ENCODE measurements at regions not wholly inside any gene's neighbourhood (a gene's known extent, or its start where the extent isn't known, plus 50 kb on each side); places are given as distances from the start of the nearest gene placed in this dataset.

DNA sequence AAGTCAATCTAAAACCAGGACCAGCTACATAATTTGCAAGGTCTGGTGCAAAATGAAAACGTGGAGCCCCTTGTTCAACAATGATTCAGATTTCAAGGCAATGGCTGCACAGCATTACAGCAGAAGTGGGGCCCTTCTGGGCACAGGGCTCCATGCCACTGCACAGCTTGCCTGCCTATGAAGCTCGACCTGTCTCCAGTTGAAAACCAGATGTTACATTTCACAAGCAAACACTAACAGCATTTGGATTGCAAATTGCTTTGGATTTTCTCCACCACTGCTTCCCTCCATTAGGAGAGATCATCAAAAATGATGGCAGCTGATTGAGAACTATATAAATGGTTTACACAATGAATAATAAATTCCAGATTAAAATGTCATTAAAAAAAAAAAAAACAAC is 551.4 kb upstream of the ZFHX3 start:
- TF ChIP-seq, protein P1, sequence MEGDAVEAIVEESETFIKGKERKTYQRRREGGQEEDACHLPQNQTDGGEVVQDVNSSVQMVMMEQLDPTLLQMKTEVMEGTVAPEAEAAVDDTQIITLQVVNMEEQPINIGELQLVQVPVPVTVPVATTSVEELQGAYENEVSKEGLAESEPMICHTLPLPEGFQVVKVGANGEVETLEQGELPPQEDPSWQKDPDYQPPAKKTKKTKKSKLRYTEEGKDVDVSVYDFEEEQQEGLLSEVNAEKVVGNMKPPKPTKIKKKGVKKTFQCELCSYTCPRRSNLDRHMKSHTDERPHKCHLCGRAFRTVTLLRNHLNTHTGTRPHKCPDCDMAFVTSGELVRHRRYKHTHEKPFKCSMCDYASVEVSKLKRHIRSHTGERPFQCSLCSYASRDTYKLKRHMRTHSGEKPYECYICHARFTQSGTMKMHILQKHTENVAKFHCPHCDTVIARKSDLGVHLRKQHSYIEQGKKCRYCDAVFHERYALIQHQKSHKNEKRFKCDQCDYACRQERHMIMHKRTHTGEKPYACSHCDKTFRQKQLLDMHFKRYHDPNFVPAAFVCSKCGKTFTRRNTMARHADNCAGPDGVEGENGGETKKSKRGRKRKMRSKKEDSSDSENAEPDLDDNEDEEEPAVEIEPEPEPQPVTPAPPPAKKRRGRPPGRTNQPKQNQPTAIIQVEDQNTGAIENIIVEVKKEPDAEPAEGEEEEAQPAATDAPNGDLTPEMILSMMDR (IDR thresholded peaks at IDR 0.05), result no peak
- TF ChIP-seq POLR2A (IDR thresholded peaks at IDR 0.05) (no peak), POLR2AphosphoS5 (IDR thresholded peaks at IDR 0.05) (no peak), EP300 (IDR thresholded peaks at IDR 0.05; ENCODE audit: low read depth) (no peak)
